ENCODE measurements at regions not wholly inside any gene's neighbourhood (a gene's known extent, or its start where the extent isn't known, plus 50 kb on each side); places are given as distances from the start of the nearest gene placed in this dataset.

GRCh38 chr15:48028712-48029111 is 92.1 kb upstream of the SLC24A5 start:
- DNase-seq (ENCODE audit: low read depth in 1 of 2, low spot score in 1 of 2), result no peak
- no peaks in the 10 kb centered on the region for H3K36me3 ChIP-seq
- H3K27me3 ChIP-seq, result no peaks in the 10 kb centered on the region
- H3K9me3 ChIP-seq (ENCODE audit: low read depth), result no peaks in the 10 kb centered on the region
- no peak for TF ChIP-seq CTCF (IDR thresholded peaks at IDR 0.05; ENCODE audit: low read depth, low read length)
- no peak overlapping the region for H3K4me3 ChIP-seq
- peaks cover 6% of the 10 kb centered on the region for H3K4me1 ChIP-seq (ENCODE audit: low read depth)
- no peak overlapping the region for H3K27ac ChIP-seq

- Histone ChIP-seq H3K27ac (no peak overlapping the region), H3K4me3 (no peak overlapping the region), H3K9me3 (ENCODE audit: low read depth) (no peaks in the 10 kb centered on the region), H3K36me3 (no peaks in the 10 kb centered on the region), H3K4me1 (ENCODE audit: low read depth) (peaks cover 6% of the 10 kb centered on the region), H3K27me3 (no peaks in the 10 kb centered on the region)
- DNase-seq (ENCODE audit: low read depth in 1 of 2, low spot score in 1 of 2), result no peak
- TF ChIP-seq CTCF (IDR thresholded peaks at IDR 0.05; ENCODE audit: low read depth, low read length), result no peak
These were observed 91.1 kb upstream of the SLC24A5 start for GRCh38 chr15:48029642-48030041.

GRCh38 chr15:48031466-48031865 is 89.3 kb upstream of the SLC24A5 start:
- Histone ChIP-seq H3K27ac (no peak overlapping the region), H3K4me1 (ENCODE audit: low read depth) (peaks cover 6% of the 10 kb centered on the region), H3K36me3 (no peaks in the 10 kb centered on the region), H3K27me3 (no peaks in the 10 kb centered on the region), H3K4me3 (no peak overlapping the region), H3K9me3 (ENCODE audit: low read depth) (no peaks in the 10 kb centered on the region)
- TF ChIP-seq CTCF (IDR thresholded peaks at IDR 0.05; ENCODE audit: low read depth, low read length), result no peak
- no peak for DNase-seq (ENCODE audit: low read depth in 1 of 2, low spot score in 1 of 2)

GRCh38 chr15:48031973-48032372 is 88.8 kb upstream of the SLC24A5 start:
- H3K4me1 ChIP-seq (ENCODE audit: low read depth), result peaks cover 6% of the 10 kb centered on the region
- H3K9me3 ChIP-seq (ENCODE audit: low read depth), result no peaks in the 10 kb centered on the region
- DNase-seq (ENCODE audit: low read depth in 1 of 2, low spot score in 1 of 2), result no peak
- H3K4me3 ChIP-seq, result no peak overlapping the region
- no peak overlapping the region for H3K27ac ChIP-seq
- no peaks in the 10 kb centered on the region for H3K36me3 ChIP-seq
- TF ChIP-seq CTCF (IDR thresholded peaks at IDR 0.05; ENCODE audit: low read depth, low read length), result no peak
- H3K27me3 ChIP-seq, result no peaks in the 10 kb centered on the region

- DNase-seq (ENCODE audit: low read depth in 1 of 2, low spot score in 1 of 2), result no peak
These were observed 87.9 kb upstream of the SLC24A5 start for GRCh38 chr15:48032911-48033310.

More at GRCh38 chr15:48032911-48033310, 87.9 kb upstream of the SLC24A5 start:
- H3K27me3 ChIP-seq, result no peaks in the 10 kb centered on the region
- H3K4me3 ChIP-seq, result no peak overlapping the region
- H3K27ac ChIP-seq, result no peak overlapping the region
- H3K4me1 ChIP-seq (ENCODE audit: low read depth), result peaks cover 6% of the 10 kb centered on the region
- no peaks in the 10 kb centered on the region for H3K9me3 ChIP-seq (ENCODE audit: low read depth)
- no peaks in the 10 kb centered on the region for H3K36me3 ChIP-seq
- no peak for TF ChIP-seq CTCF (IDR thresholded peaks at IDR 0.05; ENCODE audit: low read depth, low read length)
